ENCODE measurements at regions not wholly inside any gene's neighbourhood (a gene's known extent, or its start where the extent isn't known, plus 50 kb on each side); places are given as distances from the start of the nearest gene placed in this dataset.

- TF ChIP-seq CTCF (IDR thresholded peaks at IDR 0.05; ENCODE audit: low read length, missing control alignments), result peak; percentile 76
- H3K4me3 ChIP-seq (replicated peaks; ENCODE audit: low read depth, low read length), result no peak overlapping the region
- peak; percentile 87 for DNase-seq (ENCODE audit: low read depth)
Observed at GRCh38 chr5:126339215-126339805, 83.9 kb upstream of the GRAMD2B start.

DNA sequence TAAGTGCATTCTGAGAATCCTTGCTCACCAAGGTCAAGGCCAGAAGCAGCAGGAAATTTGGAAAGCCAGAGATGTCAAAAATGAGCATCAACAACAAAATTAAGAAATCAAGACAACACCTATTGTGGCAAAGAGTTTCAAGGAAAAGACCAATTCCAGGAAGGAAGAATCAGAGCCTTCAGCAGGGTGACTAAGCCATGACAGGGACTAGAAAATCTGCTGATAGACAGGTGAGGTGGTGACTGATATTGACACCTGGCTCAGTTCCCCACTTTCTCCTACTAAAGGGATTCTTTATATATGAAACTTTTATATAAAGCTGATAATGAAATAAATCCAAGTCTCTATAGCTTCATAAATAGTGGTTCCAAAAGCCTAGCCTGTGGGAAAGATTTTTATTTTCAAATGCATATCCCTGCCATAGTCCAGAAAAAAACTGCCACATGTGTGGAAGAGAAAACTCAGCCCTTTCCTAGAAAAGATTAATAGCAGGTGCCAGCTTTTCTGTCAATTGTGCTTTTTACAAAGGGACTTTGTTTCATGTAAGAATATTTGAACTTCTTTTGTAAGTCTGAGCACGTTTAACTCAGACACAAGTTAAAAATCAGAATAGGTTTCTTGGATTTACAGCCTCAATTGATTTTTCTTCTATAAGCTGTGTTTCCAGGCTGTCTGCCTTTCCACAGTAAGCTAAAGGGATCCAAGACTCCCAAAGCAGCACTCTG is 81.1 kb upstream of the GRAMD2B start:
- TF ChIP-seq CTCF (IDR thresholded peaks at IDR 0.05; ENCODE audit: low read length, missing control alignments), result no peak
- no peak overlapping the region for H3K4me3 ChIP-seq (replicated peaks; ENCODE audit: low read depth, low read length)
- DNase-seq (ENCODE audit: low read depth), result no peak

- no peak overlapping the region for H3K4me3 ChIP-seq (replicated peaks; ENCODE audit: low read depth, low read length)
- no peak for TF ChIP-seq CTCF (IDR thresholded peaks at IDR 0.05; ENCODE audit: low read length, missing control alignments)
- DNase-seq (ENCODE audit: low read depth), result peak; percentile 49
Observed at GRCh38 chr5:126348855-126349635, 74.2 kb upstream of the GRAMD2B start.

GRCh38 chr5:126351153-126351552 is 72.1 kb upstream of the GRAMD2B start:
- peak; percentile 68 for DNase-seq (ENCODE audit: low read depth)
- no peak overlapping the region for H3K4me3 ChIP-seq (replicated peaks; ENCODE audit: low read depth, low read length)
- TF ChIP-seq CTCF (IDR thresholded peaks at IDR 0.05; ENCODE audit: low read length, missing control alignments), result no peak

GRCh38 chr5:126354012-126354857 is 69.0 kb upstream of the GRAMD2B start:
- TF ChIP-seq CTCF (IDR thresholded peaks at IDR 0.05; ENCODE audit: low read length, missing control alignments), result peak; percentile 49
- H3K4me3 ChIP-seq (replicated peaks; ENCODE audit: low read depth, low read length), result peak overlapping the region; percentile 34
- peak; percentile 97 for DNase-seq (ENCODE audit: low read depth)

- DNase-seq (ENCODE audit: low read depth), result no peak
- no peak for TF ChIP-seq CTCF (IDR thresholded peaks at IDR 0.05; ENCODE audit: low read length, missing control alignments)
- H3K4me3 ChIP-seq (replicated peaks; ENCODE audit: low read depth, low read length), result no peak overlapping the region
Observed at GRCh38 chr5:126354858-126355731, 68.1 kb upstream of the GRAMD2B start.
